UCSD-AML1 (cell line): ENCODE measurements at regions not wholly inside any gene's neighbourhood (a gene's known extent, or its start where the extent isn't known, plus 50 kb on each side); places are given as distances from the start of the nearest gene placed in this dataset.

Source experiments
- DNase-seq: peaks from one replicate; lab custom pipeline; 2025; ENCODE audit not compliant: unreplicated experiment; lab: John Stamatoyannopoulos, UW

DNA sequence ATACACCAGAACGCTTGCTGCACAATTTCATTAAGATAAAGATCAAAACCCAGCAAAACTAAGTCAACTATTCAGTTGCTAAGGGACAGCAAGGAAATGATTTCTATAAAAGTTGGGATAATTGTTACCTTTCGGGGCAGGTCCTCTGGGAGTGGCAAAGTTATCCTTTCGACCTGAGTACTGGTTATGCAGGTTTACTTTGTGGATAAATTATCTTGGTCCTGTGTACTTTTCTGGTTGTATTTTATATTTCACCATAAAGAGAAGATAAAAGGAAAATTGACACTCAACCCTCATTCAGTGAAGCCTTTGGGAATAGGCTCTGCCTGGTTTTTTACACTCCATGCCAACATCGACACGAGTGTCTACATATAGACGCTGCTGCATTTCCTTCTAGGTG, 146.5 kb downstream of the SYK start:
- no peak for DNase-seq

DNA sequence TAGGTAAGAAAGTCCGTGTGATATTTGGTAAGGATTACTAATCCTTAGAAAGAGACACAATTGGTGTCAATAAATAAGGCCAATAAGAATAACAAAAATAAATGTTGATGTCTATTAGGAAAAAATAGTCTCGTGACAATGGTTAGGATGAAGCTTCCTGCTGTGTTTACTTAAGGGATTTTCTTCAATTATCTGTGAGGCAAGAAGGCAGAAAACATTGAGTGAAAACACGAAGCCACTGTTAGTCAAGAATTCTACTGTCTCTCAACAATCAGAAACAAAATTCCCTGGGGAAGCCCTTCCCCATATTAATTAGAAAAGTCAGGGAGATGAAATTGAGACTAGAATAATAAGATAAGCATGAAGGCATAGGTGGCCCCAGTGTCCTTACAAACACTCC, 149.0 kb downstream of the SYK start:
- no peak for DNase-seq

DNA sequence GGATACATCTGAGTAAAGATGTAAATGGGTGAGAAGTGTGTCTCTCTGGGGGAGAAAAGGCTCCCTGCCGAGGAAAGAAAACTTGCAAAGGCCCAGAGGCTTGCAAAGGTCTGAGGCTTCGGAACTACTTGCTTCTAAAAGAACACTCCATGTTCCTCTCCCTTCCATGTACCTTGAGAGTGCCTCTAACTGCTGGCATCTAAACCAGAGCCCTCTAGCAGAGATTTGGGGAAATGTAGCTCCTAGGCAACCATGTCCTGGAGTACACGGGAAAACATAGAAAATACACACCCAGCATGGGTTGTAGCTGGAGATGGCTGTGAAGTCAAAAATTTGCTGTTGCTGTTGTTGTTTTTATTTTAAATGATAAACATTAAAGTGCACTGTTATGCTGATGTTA, 151.6 kb downstream of the SYK start:
- no peak for DNase-seq

DNA sequence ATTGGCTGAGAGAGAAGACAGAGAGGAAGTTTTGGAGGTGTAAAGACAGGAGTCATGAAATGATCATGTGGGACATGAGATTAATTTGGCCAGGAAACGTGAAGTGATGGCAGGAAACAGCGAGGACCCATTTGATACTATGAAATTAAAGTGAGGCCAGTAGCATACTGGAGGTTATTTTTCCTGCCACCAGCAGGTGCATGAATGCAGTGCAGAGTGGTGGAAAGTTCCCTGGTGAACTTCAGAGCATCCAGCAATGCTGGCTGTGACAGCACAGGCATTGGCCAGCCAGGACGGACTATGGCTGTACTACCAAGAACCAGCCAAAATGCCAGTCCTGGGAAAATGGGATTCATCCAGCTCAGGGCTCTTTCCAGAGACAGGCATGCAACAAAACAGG, 152.2 kb downstream of the SYK start:
- no peak for DNase-seq

DNA sequence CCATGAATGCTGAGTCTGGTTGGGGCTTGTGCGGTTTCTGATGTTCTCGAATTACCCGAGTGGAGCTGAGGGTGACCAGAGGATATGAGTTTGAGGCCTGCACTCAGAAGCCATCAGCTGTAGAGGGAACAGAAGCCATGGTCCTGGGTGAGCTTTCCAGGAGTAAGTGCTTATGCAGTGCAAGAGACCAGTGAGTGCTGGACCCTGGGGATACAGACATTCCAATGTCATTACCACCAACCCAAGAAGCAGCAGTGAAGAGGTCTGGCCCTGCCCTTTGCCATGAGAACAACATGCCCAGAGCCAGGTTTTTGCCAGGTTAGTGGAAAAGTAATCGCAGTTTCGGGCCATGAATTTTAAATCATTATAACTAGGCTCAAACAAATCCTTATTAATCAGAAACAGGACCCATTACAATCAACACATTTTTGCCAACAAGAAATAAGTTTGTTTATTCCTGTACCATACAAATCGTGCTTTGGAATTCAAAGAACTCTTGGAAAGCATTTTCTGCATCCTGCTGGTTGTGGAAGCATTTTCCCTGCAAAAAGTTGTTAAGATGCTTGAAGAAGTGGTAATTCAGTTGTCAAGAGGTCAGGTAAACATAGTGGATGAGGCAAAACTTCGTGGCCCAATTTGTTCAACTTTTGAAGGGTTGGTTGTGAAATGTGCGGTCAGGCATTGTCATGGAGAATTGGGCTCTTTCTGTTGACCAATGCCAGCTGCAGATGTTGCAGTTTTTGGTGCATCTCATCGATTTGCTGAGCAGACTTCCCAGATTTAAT, 154.6 kb downstream of the SYK start:
- no peak for DNase-seq

DNA sequence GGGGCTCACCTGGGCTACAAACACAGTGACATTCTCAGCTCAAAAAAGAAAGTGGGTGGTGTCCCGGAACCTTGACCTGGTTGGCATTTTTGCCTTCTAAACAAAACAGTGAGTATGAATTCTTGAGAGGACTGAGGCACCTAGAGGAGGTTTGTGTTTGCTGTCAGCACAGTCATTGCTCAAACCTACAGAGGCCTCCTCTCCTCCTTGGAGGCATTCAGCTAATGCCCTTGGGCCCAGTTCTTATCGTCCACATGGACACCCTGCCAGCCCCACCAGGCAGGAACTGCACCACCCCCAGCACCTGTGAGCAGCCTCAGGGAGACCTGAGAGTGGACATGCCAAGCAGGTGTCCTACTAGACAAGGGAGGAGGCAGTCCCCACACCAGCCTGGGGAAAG, 156.7 kb downstream of the SYK start:
- DNase-seq = no peak

DNA sequence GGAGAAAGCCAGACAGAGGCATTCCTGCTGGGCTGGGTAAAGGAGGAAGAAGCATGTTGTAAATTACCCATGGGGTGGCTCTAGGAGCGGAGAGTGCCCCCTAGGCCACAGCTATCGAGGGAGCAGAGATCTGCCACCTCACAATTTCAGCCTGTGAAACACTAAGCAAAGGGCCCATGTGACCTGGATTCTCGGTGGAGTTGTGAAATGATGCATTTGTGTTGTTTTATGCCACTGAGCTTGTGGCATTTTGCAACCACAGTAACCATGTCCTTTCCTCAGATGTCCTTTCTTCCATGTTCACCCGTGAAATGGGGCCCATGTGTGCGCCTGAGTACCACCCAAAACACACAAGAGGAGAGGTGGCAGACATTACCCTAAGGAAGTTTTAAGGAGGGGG, 159.3 kb downstream of the SYK start:
- DNase-seq = no peak

DNA sequence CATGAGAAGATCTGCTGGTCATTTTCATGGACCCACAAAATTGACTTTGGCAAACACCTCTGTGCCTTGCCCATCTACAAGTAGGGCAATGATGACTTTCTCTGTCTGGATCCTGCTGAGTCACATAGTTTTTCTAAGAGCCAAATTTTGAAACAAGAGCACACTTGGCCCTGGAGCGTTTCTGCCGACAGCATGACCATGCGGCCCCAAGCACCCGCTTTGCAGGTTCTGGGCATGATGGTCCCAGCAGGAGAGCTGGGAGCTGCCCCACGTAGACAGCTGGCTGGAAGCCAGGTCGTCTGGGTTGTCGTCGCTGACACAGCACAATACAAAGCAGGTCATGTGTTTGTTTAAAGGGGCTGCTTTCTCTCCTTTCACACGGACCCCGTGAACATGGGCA, 159.8 kb downstream of the SYK start:
- no peak for DNase-seq

DNA sequence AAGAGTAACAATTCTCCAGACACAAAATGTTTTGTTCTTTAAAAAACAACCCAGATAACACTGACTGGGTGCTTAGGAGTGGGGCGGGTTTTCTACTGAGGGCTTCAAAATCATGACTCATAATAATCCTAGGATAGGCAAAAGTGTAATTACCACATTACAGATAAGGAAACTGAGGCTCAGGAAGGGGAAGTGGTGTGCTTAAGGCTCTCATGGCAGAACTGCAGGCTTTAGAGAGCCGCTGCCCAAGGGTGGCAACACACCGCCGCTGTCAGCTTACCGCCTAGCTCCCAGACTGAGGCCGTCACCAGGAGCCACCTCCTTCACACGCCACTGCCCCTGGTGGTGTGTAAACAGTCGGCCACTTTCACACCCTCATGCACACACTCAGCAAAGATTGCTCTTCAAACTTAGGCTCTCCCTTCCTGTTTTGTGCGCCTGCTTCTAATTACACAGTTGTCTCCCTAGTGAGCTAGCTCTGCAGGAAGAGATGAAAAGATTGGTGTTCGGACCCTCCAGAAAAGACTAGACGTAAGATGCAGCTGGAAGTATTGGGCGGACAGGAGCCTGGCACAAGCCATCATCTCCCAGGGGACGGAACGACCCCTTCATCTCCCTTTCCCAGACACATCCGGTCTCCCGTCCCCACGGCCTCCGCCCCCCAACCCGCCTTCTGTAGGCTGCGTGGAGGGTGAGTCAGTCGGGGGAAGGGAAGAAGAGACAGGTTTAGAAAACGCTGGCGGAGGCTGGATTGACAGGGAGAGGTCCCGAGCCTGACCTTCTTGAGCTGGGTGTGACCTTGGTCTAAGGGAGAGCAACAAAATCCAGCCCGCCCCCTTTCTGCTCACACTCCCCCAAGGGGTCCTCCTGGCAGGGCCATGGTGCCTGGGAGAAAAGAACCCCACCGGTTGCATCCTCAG, 162.7 kb downstream of the SYK start:
- no peak for DNase-seq

DNA sequence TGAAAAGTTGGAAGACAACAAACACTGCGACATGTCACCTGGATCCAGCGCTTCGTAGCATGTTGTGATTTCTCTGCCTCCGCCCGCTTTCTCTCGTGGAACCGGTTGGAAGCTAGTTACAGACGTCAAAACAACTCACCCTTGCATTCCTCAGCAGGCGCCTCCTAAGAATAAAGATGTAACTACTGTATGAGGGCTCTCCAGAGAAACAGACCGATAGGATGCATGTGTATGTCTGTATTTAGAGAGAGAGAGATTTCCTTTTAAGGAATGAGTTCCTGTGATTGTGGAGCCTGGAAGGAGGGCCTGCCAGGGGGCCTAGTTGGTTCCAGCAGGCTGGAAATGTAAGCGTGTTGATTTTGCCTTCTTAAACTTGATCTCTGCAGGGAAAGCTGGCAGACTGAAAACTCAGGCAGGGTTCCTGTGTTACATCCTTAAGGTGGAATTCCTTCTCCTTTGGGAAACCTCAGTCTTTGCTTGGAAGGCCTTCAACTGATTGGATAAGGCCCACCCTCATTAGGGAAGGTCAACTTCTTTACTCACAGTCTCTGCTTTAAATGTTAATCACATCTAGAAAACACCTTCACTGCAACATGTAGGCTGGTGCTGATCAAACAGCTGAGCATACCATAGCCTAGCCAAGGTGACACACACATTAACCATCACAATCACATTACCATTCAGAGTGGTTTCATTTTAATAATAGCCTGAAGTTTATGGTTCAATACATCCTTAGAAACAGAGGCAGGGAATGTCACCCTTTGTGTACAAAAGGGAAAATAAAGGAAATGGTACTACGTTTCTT, 163.8 kb downstream of the SYK start:
- no peak for DNase-seq

DNA sequence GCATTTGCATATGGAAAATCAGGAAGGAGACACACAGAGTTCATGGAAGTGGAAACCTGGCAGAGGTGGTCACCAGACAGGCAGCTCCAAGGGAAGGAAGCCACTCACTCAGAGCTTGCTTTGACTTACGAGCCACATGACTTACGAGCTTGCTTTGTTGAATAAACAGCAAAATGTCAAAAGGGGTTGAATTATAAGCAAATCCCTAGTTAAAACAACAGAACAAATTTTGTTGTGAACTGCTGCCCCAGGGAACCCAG, 164.3 kb downstream of the SYK start:
- no peak for DNase-seq

DNA sequence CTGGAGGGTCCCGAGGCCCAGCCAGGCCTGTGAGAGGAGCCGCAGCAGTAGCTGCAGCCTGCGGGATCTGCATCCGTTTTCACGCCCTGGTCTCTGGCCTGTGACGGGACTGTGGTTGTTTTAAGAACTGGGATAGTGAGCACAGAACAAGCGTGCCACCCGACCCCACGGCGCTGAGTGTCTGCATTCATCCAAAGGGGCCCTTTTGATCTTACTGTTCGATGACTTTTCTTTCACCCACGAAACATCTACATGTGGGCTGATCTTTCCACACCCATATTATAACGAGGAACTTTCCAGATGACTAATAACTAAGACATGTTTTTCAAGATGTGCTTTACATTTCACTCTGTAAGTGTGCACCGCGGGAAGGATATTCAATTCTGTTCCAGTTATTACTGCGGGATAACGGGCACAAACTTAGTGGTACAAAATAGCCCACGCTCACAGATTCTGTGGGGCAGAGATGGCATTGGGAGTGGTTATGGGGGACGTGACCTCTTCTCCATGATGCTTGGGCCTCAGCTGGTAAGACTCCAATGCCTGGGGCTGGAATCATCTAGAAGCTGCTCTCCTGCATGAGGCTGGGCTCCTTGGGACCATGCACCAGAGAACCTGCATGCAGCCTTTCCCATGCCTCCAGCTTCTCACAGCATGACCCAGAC, 165.0 kb downstream of the SYK start:
- no peak for DNase-seq

DNA sequence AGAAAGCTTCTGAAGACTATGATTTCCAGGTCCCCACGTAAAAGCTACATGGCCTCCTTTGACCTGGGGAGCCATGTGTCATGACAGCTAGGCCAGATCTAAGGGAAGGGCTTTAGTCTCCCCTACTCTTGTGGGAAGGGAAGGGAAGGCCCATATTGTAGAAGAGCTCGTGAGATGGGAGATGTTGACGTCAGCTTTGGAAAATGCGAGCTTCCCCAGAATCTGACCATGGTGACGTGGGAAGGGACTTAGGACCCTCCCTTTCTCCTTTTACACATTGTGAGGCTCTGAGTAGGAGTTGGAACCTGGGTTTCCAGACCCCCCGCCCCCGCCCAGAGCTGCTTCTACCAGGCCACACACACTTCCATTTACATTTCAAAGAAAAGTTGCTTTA, 165.5 kb downstream of the SYK start:
- DNase-seq = no peak

DNA sequence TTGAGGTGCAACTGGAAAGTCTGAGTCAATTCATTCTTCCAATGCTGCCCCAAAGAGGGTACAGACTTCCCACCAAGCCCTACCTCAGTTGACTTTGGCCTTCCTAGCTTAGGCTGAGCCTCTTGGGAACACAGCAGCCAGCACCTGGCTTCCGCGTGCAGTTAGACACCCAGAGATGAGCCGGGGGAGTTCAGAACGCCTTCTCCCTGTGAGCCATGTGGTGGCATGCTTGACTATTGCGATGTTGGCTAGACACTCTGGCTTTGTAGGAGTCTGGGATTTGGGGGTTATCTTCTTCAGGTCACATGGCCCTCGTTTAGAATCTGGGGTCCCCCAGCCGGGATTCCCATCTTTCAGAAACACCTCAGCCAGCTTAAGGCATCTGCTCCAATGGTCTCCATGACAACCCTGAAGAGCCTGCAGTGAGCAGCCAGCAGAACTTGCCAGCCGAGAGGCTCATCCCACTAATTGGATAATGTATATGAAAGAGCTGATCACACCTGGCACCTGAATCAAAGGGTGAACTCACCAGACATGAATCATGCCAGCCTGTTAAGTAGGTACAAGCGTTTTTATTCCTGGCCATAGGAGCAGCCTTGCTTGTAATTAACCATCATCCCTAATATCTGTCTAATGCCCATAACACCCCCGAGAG, 167.5 kb downstream of the SYK start:
- no peak for DNase-seq

DNA sequence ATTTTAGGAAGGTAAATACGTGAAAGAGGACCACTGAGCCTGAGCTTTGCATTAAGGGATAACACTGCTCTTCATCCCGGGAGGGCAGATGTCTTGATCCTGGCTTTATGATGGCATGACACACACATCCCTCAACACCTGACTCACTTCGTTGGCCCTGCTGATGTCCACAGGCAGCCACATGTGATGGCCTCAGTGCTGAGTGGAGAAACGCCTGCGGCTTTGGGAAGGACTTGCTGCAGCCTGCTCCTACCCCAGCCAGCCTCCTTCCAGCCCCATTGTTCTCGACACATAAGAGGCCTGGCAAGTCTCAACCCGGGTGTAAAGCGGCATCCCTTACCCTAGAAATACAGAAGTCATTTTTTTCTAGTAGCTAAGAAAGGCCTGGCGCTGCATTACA, 169.0 kb downstream of the SYK start:
- no peak for DNase-seq

DNA sequence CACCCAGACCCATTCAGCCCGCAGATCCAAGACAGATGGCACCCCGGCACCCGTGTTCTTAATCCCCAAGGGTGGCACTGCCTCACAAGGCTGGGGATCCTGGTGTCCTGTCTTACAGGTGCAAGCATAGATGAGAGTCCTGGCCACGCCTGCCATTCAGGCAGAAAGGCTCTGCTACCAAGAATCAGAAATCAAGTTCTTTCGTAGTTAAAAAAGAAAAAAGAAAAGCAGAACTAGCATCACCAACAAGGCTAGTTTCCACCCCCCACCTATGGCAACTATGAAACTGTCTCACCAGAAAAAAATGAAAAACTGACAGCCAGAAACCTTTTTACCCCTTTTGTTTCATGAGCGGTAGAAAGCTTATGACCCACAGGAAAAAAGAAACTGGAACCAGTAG, 170.4 kb downstream of the SYK start:
- DNase-seq = no peak

DNA sequence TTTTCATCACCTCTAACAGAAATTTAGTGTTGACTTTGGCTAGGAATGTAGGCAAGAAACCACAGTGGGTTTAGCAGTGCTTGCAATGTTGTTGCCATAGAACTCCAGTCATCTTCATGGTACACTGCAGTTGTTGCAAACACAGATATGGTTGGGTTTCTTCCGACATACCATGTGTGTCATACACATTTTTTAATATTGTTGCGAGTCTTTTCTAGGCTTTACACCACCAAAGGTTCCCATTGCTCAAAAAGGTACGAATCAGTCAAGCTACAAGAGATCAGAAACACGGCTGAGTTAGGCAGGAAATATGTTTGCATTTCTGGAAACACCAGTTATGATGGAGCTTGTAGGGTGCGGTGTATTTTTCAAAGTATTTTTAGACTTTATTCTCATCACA, 172.4 kb downstream of the SYK start:
- no peak for DNase-seq

DNA sequence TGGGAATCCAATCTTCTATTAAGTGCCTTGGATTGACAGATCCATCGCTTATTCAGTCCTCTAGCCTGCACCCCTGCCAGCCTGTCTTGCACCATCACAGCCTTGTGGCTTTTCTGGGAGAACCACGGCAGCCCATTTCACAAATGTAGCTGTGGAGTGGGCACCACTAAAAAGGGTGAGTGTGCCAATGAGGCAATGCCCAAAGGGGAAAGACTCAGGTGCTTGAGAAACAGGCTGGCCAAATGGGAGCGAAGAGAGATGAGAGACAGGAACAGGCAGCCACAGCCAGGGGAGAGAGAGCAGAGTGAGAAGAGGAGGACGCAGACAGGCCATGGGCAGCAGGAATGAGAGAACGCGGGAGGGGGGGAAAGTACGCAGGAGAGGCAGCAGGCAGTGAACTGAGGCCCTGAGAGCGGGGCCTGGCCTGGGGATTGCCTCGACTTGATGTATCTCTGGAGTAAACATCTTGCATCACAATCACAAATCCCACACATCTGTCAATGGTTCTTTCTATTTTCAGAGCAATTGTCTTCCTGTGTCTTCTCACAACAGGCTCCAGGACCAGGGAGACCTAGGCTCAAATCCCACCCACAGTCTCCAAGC, 173.1 kb downstream of the SYK start:
- no peak for DNase-seq

DNA sequence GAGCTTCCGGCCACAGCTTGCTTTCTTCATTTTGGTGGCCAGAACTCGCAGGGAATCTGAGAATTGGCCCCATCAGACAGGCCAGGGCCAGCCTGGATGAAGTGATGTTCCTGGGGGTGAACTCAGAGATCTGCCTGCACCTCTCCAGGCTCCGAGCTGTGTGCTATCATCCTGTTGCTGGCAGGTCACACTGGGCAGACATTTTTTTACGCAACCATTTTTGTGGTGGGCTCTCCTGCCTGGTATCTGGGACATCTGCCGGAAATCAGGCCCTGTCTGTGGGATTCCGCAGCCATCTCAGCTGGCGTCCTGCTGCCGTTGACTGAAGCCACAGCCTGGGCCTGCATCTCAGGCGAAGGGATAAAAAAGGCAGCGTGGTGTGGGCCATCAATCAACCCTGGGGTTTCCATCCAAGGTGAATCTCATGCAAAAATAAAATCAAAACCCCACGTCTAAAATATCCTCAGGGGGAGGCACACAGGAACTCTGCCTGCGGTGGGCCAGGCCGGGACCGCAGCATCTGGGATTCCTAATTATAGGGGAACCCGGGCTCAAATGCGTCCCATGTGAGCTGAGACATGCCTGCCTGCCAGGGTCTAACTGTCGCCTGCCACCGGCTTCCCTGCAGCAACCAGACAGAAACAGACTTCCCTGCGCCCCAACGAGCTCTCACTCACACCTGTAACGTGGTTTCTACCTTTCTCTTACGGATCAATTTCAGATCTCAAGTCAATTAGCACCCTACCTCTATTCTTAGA, 174.3 kb downstream of the SYK start:
- DNase-seq = peak; percentile 69

DNA sequence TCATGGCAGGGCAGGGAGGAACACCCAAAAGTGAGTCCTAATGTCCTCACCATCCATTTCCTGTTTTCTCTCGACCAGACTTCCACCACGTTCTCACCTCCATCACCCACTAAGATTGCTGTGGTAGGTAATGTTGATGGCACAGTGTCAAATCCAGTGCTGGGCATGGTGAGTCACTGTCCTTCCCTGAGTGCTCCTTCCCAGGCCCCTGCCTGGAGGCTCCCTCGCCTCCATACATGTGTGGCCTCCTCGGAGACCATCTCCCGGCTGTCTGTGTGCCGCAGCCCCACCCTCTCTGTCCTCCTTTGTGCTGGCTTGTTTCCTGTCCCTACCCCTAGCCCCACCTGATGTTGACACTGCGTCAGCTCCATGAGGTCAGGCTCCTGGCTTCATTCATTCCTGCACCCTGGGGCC, 177.5 kb downstream of the SYK start:
- no peak for DNase-seq
